AML-193 (cell line): ENCODE measurements at regions not wholly inside any gene's neighbourhood (a gene's known extent, or its start where the extent isn't known, plus 50 kb on each side); places are given as distances from the start of the nearest gene placed in this dataset.

Experiments
- DNase-seq, 2 experiments: peaks; one replicate each; lab custom pipeline; 2025; lab: John Stamatoyannopoulos, UW

DNA sequence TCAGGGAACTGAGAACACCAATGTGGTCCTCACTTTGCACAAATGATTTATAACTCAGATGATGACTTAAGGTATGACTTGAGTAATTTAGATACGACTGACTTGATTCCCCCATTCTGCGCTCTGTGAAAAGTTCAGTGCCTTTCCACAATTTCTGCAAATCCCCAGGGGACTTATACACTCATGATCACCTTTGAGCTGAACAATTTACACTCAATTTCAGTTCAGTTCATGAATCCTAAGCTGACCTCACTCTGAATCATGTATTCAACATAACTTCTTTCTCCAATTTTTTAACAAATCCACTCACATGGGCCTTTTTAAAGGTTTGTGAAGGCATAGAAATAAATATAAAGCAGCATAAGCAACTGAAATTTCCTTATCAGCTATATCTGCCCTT is 274.2 kb downstream of the FAM76B start:
- DNase-seq: no peak

DNA sequence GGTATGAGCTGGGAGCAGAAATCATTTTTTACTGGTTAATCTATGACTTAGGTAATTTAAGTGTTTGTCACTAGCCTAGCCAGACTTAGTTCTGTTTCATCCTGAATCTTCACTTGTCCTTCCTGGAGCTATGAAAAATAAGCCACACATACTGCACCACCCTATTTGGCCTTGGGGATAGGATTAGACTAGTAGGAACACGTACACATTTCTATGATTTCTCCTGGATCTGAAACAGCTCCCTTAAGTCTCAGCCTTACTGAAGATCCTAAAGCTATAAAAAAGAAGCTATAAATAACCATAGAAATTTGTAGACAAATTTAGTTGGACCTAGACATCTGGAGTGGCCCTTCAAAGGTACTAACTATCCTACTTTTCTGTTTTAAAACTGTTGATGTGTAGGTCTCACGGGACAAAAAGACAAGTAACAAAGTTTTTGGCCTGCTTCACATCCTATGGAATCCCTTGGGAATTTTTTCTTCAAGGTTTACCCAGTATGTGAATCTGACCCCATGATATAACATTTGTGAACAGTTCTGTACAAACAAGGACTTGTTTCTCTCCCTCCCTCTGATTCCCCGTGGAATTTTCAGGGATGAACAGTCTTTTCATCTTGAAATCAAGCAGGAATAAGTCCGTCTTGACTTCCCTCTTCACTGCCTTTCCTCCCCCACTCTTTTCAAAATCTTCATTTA is 275.0 kb downstream of the FAM76B start:
- DNase-seq: no peak

DNA sequence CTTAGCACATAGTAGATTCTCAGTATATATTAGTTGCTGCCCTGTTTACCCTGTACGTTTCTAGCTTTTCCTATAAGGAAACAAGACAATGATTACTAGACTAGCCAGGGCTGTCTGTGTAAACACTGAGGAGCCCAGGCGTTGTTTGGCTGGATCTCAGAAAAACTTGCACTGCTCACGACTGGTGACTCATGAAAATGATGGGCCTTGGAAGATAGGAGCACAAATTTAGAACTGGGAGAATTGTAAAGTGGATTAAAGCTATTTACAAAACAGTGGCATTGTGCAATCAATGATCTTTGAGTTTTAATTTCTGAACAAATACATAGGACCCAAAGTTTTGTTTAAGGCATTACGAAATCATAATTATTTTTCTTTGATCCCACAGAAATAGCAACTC is 276.9 kb downstream of the FAM76B start:
- no peak for DNase-seq

DNA sequence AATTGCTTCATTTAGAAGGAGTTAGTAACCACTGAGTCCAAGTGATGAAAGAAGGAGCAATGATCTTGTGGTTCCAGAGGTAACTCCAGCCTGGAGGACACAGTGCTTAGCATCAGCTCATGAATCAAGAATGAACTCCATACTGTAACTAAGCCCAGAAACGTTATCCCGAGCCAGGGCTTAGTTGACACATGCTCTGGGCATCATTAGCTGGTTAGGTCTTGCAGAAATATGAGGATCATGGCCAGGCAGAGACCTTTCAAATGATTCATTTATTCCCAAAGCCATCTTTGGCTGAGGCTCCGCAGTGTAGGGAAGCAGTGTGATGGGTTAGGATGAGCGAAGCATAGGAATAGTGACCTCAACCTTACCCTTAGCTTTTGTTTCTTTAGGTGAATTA is 277.4 kb downstream of the FAM76B start:
- DNase-seq: no peak

DNA sequence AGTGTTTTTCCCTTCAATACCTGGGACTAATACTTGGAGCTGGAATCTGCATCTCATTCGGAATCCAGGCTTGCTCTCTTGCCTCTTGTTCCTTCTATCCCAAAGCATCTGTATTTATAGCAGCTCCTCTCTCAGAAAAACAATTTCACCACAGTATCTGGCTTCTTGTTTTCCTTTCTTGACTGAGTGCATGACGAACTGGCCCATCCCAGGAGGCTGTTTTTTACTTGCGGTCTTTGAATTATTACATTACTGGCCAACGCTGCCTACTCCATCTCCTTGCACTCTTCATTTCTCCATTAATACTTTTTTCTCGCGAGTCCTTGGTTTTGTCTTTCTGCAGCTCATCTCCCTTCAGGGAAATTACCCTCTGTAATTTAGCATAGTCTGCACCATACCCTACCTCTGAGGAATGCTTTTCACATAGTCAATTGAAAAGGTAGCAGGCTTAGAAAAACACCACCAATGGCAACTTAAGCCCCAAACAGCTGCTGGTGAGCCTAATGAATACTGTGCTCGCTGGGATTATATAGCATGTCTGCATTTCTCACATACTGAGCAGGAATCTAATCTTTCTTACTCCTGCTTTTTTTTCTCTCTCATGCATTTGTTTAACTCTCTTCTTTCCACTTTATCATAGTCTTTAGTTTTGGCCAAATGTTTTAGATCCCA is 277.4 kb upstream of the SESN3 start:
- no peak for DNase-seq

DNA sequence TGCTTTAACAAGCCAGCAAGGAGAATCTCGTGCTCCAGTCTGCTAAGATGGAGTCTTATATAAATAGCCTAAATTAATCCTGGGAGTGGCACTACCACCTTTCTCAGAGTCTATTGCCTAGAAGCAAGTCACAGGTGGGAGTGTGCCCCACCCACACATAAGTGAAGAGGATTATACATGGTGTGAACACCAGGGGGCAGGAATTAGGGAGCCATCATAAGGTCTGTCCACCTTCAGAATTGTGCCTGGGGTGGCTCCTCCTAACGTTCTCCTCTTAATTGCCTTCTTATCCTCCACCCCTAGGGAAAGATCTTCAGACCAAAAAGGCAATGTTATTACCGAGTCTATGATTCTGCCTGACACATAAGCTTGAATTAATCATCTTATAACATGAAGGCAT is 276.8 kb upstream of the SESN3 start:
- no peak for DNase-seq

DNA sequence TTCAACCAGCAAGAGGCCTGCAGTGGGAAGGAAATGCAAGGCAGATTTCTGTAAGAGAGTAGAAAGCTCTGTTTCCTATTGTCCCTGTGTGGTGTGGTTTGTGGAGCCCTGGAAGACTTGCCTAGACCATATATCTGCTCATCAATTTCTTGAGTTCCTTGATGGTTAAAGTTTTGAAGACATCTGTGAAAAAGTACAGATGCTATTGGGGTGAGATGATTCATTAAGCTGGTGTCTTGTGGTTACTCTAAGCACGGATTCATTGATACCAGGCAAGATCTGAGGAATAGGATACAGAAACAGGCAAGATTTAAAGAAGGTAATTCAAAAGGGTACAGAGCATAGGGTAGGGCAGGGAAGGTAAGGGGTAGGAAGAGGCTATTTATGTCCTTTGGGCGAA is 275.8 kb upstream of the SESN3 start:
- DNase-seq: no peak

DNA sequence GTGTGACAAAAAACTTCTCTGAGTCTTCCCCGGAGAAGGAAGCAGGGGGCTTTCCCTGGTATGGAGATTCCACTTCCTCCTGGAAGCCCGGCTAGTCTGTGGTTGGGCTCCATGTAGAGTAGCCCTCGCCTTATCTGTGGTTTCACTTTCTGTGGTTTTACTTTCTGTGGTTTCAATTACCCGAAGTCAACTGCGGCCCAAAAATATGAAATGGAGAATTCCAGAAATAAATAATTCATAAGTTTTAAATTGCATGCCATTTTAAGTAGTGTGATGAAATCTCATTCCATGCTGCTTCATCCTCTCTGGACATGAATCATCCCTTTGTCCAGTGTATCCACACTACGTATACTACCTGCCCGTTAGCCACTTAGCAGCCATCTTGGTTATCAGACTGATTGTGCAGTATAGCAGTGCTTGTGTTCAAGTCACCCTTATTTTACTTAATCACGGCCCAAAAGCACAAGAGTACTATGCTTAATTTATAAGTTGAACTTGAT is 275.0 kb upstream of the SESN3 start:
- DNase-seq: no peak

DNA sequence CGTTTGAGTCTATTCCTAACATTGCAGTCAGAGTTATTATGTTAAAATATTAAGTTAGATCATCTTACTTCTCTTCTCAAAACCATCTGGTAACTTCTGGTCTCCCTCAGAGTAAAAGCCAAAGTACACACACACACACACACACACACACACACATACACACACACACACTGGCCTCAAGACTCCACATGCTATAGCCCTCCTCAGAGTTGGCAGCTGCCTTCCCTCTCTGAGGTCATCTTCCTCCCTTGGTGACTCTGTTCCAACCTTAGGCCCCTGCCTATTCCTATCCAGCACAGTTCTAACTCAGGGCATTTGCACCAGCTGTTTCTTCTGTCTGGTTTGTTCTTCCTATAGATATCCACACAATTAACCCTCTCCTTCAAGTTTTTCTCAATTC is 272.0 kb upstream of the SESN3 start:
- no peak for DNase-seq

DNA sequence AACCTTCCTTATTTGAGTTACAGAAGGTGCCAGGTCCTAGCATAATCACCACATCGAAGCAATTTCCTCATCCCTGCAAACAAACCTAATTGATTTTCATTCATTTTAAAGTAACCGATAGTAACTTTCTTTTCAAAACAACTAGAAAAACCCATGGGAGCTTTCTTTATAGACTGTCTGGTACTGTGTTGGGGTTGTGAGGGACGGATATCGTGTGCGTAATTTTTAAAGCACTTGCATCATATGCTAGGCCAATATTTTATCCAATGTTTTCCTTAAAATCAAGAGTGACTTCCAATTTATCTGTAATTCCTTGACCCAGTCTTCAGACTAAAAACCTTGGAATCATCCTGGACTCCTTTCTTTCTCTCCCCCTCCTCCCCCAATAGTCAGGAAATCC is 271.5 kb upstream of the SESN3 start:
- no peak for DNase-seq

DNA sequence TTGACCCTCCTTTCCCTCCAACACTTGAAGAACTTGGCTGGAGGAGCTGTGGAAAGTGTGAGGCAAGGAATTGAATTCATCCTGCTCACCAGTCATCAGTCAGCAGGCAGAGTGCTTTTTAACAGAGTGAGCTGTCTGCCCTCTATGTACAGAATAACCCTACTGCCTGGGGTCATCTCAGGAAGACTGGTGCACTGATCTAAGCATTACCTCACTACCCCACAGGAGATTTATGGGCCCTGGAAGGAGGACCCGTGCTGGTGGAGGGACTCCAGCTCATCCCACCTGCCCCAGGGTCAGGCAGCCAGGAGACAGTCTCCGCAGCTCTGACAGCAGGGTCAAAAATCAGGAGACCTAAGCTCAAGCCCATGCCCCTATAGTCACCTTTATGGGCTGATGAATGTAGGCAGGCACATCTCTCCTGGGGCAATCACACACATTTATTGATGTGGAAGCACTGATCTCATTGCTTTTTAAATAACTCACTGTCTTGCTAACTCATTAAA is 270.8 kb upstream of the SESN3 start:
- DNase-seq: no peak

DNA sequence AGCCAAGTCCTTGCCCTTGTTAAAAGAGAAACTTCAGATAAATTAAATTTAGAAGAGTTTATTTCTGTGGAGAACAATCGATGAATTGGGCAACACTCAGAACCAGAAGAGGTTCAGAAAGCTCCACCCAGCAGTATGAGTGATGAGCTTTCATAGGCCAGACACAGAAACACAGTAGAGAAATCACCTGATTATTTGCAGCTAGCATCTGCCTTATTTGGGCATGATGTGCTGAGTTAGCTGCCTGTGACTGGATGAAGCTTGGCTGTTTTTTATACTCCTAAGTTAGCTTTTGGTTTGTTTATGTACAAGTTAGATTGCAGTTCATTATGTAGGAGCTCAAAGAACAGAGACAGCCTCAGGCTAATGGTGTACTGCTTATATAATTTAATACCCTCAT is 269.5 kb upstream of the SESN3 start:
- DNase-seq: no peak

DNA sequence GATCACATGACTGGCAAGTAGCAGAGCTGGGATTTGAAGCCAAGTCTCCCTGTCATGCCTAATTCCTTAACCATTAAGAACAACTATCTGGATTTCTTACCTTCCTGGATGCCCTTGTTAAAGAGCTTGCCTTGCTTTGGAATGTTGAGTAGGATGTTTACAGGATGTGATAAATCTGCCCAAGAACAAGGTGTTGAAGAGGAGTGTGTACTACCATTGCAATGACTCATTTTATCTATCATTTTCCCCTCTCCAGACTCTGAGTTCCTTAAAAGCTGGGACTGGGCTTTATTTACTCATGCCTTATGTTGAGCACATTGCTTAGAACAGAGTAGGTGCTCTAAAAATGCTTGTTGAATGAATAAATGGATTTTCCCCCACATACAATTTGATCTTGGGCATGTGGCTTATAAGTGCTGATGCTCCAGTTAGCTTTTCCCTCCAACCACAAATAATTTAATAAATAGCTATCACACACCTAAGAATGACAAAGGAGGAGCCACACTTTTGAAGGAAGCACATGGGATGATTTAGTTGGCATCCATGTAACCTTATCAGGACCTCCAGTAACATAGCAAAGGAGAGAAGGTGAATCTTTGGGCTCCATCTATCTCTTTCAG is 268.6 kb upstream of the SESN3 start:
- no peak for DNase-seq

DNA sequence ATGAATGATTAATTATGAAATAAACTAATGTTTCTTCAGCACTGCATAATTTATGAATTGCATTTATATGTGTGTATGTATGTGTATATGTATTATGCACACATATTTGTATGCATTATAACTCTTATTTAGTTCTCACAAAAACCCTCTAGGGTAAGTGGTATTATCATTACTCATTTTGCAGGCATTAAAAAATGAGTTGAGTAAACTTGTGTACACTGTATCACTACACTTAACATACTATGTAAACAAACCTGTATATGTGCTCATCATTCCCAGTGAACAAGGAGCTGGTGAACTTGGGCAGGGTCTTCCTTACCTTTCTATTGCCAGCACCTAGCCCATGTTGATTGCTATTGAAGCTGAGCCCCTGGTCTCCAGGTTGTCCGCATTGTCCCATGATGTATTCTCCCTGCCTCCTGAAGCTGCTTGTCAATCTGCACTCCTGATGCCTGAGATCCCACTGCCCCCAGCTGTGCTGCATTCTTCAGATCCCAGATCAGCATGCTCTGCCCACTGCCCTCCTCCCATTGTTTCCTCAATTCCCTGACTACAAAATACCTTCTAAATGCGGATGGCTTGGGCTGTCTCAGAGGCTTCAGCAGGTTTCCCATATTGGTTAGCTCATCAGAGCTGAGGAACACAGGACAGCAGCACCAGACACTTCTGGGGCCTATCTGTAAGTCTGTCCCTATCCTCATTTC is 267.9 kb upstream of the SESN3 start:
- DNase-seq: no peak

DNA sequence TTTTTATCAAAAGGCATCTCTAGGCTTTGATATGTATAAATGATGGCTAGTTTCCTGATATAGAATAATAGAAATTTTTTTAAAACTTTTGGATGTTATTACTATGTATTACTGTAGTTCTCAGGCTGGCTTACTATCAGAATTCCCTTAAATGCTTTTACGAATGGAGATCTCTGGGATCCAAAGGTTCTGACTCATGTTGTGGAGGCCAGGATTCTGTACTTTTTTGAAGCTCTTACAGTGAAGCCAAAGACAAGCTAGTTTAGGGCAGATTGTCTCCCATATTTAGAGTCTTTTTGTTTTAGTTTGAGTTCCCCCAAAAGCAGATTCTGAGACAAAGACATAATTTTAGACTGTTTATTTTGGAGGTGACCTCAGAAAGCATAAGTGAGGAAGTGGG is 265.9 kb upstream of the SESN3 start:
- no peak for DNase-seq

DNA sequence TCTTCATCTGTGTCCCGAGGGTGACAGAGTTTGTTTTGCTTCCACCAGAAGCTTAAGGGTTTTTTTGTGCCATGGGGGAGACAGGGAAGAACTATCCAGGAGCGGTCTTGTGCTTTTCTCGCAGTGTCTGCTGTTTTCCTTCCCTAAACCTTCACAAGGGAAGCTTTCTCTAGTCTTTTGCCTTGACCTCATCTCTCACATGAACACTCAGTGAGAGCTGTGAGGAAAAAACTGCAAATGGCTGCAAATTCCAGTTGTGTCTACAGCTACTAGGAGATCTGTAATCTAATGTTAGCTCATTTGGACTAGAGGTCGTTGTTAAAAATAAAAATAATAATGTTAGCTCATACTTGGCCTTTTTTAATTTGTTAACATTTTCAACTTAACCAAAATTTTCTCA is 264.7 kb upstream of the SESN3 start:
- DNase-seq: no peak

DNA sequence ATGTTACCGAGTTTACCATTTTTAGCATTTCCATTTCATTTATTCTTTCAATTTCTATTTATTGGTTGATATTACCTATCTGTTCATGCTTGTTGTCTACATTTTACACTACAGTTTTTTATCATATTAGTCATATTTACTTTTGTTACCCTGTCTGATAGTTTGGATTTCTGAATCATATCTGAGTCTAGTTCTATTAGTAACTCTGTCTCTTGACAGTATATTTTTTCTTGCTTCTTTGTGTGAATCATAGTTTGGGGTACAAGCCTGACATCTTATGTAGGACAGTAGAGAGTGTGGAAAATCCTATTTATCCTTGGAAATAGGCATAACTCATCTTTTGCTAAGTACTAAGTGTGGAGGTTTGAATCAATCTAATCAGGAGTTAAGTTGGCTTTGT is 263.9 kb upstream of the SESN3 start:
- no peak for DNase-seq

DNA sequence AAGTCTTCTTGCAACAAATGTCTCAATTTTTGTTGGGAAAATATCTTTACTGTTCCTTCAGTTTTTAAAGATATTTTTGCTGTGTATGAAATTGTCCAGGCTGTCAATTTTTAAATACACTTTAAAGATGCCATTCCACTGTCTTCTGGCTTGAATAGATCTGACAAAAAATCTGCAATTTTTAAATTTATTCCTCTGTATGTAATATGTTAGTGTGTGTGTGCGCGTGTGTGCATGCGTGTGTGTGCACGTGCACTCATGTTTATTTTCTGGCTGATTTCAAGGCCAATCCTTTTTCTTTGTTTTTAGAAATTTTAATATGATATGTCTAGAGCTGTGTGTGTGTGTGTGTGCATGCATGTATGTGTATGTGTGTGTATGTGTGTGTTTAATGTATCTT is 263.2 kb upstream of the SESN3 start:
- DNase-seq: no peak

DNA sequence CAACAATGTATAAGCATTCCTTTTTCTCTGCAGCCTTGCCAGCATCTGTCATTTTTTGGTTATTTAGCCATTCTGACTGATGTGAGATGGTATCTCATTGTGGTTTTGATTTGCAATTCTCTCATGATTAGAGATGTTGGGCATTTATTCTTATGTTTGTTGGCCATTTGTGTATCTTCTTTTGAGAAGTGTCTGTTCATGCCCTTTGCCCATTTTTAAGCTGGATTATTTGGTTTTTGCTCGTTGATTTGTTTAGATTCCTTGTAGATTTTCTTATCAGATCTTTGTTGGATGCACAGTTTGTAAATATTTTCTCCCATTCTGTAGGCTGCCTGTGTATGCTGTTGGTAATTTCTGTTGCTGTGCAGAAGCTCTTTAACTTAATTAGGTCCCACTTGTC is 259.6 kb upstream of the SESN3 start:
- DNase-seq: no peak

DNA sequence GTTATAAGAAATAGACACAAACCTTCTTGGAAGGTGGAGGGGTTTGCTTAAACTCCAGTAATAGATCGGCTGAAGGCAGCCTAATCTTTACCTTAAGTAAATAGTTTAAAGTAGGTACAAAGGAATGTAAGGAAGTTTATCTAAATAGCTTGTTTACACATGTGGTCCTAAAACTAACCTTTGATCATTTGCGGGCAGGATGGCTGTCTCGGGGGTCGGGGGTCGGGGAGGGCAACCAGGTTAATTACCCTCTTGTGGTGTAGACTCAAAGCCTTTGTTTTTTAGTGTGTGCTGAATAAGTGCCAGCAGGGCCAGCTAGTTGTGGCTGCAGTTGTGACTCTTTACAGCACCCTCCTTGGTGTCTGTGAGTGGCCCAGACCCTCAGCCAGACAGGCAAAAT is 256.9 kb upstream of the SESN3 start:
- DNase-seq: no peak

DNA sequence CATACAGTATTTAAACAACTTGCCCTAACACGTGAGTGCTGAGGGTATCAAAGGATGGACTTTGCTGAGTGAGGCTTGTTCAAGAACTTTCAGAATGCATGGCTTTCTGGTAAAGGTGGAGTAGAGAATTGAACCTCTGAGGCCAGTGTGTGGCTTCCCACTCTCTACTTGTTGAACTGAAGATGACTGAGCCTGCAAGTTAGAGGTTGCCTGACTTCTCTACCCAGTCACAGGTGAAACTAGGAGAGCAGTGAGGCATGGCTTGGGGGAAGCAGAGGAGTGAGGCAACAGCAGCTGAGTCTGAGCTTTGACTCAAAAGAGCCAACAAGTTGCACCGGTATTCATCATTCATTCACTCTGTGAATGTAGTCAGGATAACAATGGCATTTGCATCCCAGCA is 256.4 kb upstream of the SESN3 start:
- no peak for DNase-seq

DNA sequence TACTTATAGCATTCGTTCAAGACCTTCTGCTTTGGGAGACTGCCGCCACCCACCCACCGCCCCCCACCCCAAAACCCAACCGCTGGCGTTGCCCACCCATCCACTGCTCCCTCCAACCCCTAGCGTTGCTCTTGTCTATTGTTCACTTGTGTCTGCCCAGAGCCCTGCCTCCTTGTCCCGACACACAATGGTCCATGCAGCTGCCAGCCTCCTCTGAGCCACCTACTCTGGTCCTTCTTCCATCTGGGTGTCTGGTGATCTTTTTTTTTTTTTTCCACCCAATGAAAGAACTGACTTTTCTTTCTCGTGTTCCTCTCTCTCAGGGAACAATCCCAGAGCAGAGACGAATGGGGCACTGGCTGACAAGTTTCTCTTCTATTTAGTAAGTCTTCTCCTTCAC is 256.0 kb upstream of the SESN3 start:
- DNase-seq: no peak

DNA sequence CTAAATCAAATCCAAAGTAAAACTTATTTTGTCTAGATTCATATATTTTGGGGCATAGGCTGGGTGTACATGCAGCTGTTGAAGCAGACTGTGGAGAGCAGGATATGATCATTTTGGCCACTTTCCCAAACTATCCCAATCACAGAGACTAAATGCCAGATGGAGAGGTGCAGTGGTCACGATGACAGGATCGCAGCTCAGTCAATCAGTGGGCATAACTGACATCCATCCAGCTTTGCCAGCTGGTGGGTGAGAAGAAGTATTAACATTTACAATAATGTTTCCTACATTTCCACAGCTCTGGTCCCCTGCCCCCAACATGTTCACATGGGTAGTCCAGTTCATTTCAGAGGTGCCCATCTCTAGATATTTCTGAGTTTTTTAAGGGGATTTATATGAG is 255.5 kb upstream of the SESN3 start:
- DNase-seq: no peak
